BE2C (cell line): ENCODE measurements at regions not wholly inside any gene's neighbourhood (a gene's known extent, or its start where the extent isn't known, plus 50 kb on each side); places are given as distances from the start of the nearest gene placed in this dataset.

ENCODE experiments used
- DNase-seq: peaks from one replicate; pipeline ENCODE4 v3.0.0-alpha.2; 2020
- H3K27me3 ChIP-seq: fragments of 250-450 bp; sonication (Bioruptor Pico); 2 replicates; pipeline ENCODE4 v1.5.1; 2020; ENCODE audit warnings: mild to moderate bottlenecking
- H3K36me3 ChIP-seq: fragments of 250-450 bp; sonication (Bioruptor Pico); 2 replicates; pipeline ENCODE4 v1.5.1; 2020; ENCODE audit warnings: mild to moderate bottlenecking
- H3K4me1 ChIP-seq: fragments of 250-450 bp; sonication (Bioruptor Pico); 2 replicates; pipeline ENCODE4 v1.5.1; 2020
- H3K4me3 ChIP-seq: 2 replicates; pipeline ENCODE4 v1.5.1; 2011; ENCODE audit warnings: low read depth, low read length
- H3K9me3 ChIP-seq: fragments of 250-450 bp; sonication (Bioruptor Pico); 2 replicates; pipeline ENCODE4 v1.5.1; 2020
- CTCF ChIP-seq: IDR thresholded peaks from 2 replicates; pipeline ENCODE4 v1.5.1; 2012; ENCODE audit warnings: mild to moderate bottlenecking, low read depth, low read length

DNA sequence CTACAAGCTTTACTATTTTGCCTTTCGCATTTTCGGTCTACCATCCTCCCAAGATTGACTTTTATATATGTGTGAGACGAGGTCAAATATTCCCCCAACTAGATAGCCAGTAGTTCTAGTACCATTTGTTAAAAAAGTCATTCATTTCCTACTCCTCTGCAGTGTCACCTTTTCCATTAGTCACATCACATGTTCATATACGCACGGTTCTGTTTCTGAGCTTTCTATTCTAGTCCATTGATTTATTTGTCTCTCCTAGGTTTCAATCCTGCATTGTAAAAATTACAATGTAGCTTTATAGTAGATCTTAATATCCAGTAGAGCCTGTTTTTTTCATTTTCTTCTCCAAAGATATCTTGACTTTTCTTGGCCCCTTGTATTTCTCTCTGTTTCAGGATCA, 528.7 kb upstream of the TRPC7 start:
- H3K4me1 ChIP-seq, result no peaks in the 10 kb centered on the region
- no peaks in the 10 kb centered on the region for H3K27me3 ChIP-seq
- no peak for TF ChIP-seq CTCF
- H3K4me3 ChIP-seq, result no peak overlapping the region
- no peak for DNase-seq
- no peaks in the 10 kb centered on the region for H3K9me3 ChIP-seq
- no peaks in the 10 kb centered on the region for H3K36me3 ChIP-seq

DNA sequence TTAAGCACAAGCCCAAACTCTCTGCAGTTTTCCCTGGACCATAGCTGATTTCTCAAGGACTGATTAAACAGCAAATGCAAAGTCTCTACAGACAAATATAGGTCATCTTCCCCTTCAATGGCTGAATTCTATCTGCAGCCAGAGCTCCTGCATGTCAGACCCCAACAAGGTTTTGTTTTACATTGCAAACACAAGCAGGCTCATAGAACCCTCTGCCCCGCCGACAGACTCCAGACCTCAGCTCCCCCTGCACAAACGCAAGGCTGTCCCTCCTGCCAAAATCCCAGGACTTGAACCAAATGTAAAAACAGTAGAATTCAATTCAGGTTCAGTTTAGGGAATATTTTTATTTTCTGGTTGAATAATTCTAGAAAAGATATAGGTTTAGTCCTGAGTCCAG, 526.7 kb upstream of the TRPC7 start:
- no peak for TF ChIP-seq CTCF

DNA sequence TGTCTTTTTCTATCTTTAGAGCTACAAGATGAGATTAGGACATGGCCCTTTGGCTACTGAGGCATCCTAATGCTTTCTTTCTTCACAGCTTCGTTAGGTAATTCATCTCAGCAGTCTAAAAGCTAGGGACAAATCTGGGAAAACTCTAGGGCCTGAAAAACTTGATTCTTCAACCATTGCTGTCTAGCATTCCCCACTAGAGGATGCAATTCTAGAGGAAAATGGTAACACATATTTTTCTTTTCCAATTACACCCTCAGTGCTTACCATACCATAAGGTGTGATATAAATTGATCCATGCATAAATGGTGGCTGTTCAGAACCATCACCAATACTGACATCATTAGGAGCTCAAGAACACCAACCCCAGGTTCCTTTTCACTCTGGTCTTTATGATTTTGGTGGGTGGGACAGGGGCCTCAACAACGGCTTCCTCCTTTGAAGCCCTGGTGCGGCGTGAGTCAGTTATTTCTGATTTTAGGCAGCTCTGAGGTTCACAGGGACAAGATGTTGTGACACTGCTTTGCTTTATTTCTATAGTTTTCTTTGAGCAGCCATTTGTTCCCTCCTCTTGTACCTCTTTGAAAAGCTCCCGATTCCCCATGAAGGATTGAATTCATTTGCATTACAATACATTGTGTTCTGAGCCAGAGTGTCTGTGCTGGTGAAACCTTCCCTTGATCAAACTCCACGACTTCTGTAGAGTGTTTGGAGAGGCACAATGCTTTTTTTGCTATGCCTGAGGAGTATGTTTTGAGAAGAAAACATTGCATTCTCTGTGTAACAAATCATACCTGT, 526.0 kb upstream of the TRPC7 start:
- Histone ChIP-seq H3K36me3 (no peaks in the 10 kb centered on the region), H3K4me3 (no peak overlapping the region), H3K9me3 (no peaks in the 10 kb centered on the region), H3K4me1 (no peaks in the 10 kb centered on the region), H3K27me3 (no peaks in the 10 kb centered on the region)
- no peak for DNase-seq
- no peak for TF ChIP-seq CTCF

More for the DNA sequence above, 526.7 kb upstream of the TRPC7 start:
- H3K4me3 ChIP-seq, result no peak overlapping the region
- no peaks in the 10 kb centered on the region for H3K4me1 ChIP-seq
- no peaks in the 10 kb centered on the region for H3K9me3 ChIP-seq
- no peaks in the 10 kb centered on the region for H3K27me3 ChIP-seq
- DNase-seq, result no peak
- no peaks in the 10 kb centered on the region for H3K36me3 ChIP-seq

- no peaks in the 10 kb centered on the region for H3K36me3 ChIP-seq
- H3K9me3 ChIP-seq, result no peaks in the 10 kb centered on the region
- no peaks in the 10 kb centered on the region for H3K4me1 ChIP-seq
- no peak for DNase-seq
- H3K27me3 ChIP-seq, result no peaks in the 10 kb centered on the region
- no peak for TF ChIP-seq CTCF
- no peak overlapping the region for H3K4me3 ChIP-seq
These were observed 525.2 kb upstream of the TRPC7 start for GRCh38 chr5:136890431-136891148.

GRCh38 chr5:136886608-136887007, 521.3 kb upstream of the TRPC7 start:
- Histone ChIP-seq H3K4me3 (no peak overlapping the region), H3K36me3 (no peaks in the 10 kb centered on the region), H3K27me3 (no peaks in the 10 kb centered on the region), H3K4me1 (no peaks in the 10 kb centered on the region), H3K9me3 (no peaks in the 10 kb centered on the region)
- TF ChIP-seq CTCF, result no peak
- no peak for DNase-seq

DNA sequence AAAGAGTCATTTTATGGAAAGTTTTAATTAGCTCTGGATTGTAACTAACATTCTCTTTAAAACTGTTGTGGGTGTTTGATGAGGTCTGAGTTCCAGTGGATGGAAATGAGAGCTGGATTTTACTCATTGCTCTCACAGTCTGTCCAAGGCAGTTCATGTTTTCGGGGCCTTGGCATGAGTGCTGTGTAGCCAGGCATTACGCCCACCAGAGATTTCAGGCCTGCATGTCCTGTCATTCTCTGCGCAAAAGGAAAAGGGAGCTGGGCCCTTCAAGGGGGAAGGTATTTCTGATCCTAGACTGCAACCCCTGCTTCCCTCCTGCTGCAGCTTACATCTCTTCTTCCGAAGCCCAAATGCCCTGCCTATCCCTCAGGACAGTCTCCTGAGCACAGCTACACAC, 499.6 kb upstream of the TRPC7 start:
- H3K9me3 ChIP-seq, result no peaks in the 10 kb centered on the region
- no peak for DNase-seq
- no peaks in the 10 kb centered on the region for H3K4me1 ChIP-seq
- no peaks in the 10 kb centered on the region for H3K27me3 ChIP-seq
- no peaks in the 10 kb centered on the region for H3K36me3 ChIP-seq
- TF ChIP-seq CTCF, result no peak
- no peak overlapping the region for H3K4me3 ChIP-seq
